Ectodermal cell (in vitro differentiated cells): ENCODE measurements at regions not wholly inside any gene's neighbourhood (a gene's known extent, or its start where the extent isn't known, plus 50 kb on each side); places are given as distances from the start of the nearest gene placed in this dataset.

Source experiments
- H3K27ac ChIP-seq: 2 replicates; pipeline ENCODE4 v1.7.0; 2013; ENCODE audit warnings: mild to moderate bottlenecking, low read depth, low read length; ENCODE audit not compliant: insufficient read depth, poor library complexity, severe bottlenecking
- H3K27me3 ChIP-seq: 2 replicates; pipeline ENCODE4 v1.7.0; 2013; ENCODE audit warnings: mild to moderate bottlenecking, low read length; ENCODE audit not compliant: insufficient read depth, control insufficient read depth, poor library complexity, severe bottlenecking
- H3K36me3 ChIP-seq: one replicate; pipeline ENCODE4 v1.7.0; 2013; ENCODE audit warnings: low read length; ENCODE audit not compliant: control insufficient read depth, insufficient read depth
- H3K4me1 ChIP-seq: one replicate; pipeline ENCODE4 v1.7.0; 2013; ENCODE audit warnings: low read length; ENCODE audit not compliant: control insufficient read depth, insufficient read depth
- H3K4me3 ChIP-seq: 2 replicates; pipeline ENCODE4 v1.7.0; 2013; ENCODE audit warnings: low read depth, low read length, control low read depth; ENCODE audit not compliant: insufficient read depth
- H3K9me3 ChIP-seq: 2 replicates; pipeline ENCODE4 v1.7.0; 2013; ENCODE audit warnings: mild to moderate bottlenecking, low read length, moderate library complexity; ENCODE audit not compliant: control insufficient read depth
- WGBS, 2 experiments: methylation state at CpG; one replicate each; pipeline ENCODE4 v1.1.7; 2013; ENCODE audit warnings: missing lambda C conversion rate in 2 of 2; 5-methylcytosine and 5-hydroxymethylcytosine counted together

DNA sequence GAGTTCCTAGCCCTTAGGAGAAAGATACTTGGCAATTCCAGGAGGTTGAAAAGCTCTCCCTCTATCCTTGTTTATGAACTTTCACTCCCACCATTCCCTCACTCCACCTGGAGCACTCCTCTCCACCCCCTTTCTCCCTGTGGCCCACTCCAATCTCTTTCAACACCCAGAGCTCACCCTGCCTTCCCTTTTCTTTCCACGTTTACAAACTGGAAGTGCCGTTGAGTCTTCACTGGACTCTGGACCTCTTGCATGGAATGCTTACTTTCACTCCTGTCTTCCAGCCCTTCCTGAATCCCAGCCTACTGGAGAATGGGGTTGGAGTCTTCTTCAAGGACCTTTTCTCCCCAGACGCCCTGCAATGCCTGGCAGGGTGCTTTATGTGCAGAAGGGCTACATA, 198.5 kb downstream of the RHOU start:
- WGBS, 2 experiments, result 86 to 97% methylated on average over 3 of the region's 3 CpGs
- Histone ChIP-seq H3K4me3 (no peak overlapping the region), H3K4me1 (peaks cover 10% of the 10 kb centered on the region), H3K36me3 (no peaks in the 10 kb centered on the region), H3K9me3 (no peaks in the 10 kb centered on the region), H3K27ac (no peak overlapping the region), H3K27me3 (no peaks in the 10 kb centered on the region)

DNA sequence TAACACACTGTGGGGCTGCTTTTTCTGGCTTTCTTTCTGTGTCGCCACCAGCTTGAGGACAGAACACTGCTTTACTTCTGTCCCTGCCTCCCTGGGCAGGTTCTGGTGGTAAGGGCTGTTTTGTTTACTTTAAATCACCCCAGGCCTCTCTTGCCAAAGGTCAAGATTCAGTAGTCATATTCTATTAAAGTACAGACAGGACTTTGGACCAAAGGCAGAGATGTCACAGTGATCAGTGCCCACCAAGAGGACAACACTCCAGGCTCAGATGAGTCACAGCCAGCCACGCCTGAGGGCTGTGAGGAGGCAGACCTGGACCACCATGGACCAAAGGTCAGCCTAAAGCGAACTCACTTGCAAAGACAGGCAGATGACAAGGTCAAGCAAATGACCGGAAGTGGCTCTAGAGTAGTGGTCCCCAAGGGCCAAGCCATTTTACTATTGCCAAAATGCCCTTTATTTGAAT, 200.0 kb downstream of the RHOU start:
- Histone ChIP-seq H3K36me3 (no peaks in the 10 kb centered on the region), H3K4me1 (peaks cover 11% of the 10 kb centered on the region), H3K27ac (no peak overlapping the region), H3K9me3 (no peaks in the 10 kb centered on the region), H3K27me3 (no peaks in the 10 kb centered on the region), H3K4me3 (no peak overlapping the region)
- 93 to 96% methylated on average over 4 of the region's 4 CpGs for WGBS, 2 experiments

DNA sequence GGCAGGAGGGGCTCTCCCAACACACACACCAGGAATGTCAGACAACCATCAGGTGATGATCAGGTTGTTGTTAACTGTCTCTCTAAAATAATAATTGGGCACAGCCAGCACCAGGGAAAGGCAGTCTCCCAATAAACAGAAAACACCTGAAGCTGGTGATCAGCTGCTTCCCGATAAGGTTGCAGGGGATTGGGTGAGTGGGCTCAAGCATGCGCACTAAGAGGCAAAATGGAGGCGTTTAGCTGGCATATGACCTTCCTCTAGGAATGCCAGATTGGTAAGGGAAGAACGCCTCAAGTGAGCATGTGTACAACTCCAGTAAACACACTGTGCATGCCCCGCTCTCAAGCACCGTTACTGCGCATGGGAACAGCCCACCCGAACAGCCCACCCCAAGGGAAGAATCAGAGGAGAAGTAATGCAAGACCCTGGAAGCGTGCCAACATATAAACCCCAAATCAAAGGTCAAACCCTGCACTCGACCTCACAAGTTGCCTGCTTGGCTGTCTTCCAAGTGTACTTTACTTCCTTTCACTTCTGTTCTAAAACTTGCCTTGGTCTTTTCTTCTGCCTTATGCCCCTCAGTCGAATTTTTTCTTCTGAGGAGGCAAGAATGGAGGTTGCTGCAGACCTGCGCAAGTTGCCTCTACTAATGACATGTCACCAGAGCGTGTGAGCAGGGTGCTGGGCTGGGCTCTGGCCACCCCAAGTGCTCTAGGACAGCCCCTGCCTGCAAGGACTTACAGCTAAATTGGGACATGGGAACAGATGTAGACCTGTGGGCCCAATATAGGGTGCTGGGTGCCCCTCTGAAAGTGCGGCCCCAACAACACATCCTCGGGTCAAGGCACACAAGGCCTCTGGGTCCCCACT, 200.8 kb downstream of the RHOU start:
- H3K27ac ChIP-seq, result no peak overlapping the region
- H3K4me3 ChIP-seq, result no peak overlapping the region
- H3K36me3 ChIP-seq, result no peaks in the 10 kb centered on the region
- peaks cover 18% of the 10 kb centered on the region for H3K4me1 ChIP-seq
- WGBS, 2 experiments, result 93 to 96% methylated on average over 15 of the region's 15 CpGs
- no peaks in the 10 kb centered on the region for H3K9me3 ChIP-seq
- H3K27me3 ChIP-seq, result no peaks in the 10 kb centered on the region

DNA sequence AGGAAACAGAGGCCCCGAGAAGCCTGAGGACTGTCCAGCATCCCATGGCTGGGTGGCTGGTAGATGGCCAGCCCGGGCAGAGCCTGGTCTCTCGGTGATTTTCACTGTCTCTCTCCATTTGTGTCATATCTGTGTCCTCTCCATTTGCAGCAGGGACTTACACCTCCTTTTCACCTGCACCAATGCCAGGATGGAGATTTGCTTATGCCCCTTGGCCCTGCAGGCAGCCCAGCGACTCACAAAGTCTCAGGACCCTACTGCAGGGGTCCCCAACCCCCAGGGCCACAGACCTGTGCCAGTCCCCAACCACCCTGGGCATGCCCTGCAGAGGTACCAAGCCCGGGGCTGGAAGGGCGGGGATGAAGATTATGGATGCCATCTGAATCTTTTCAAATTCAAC, 201.6 kb downstream of the RHOU start:
- WGBS, 2 experiments, result 93 to 94% methylated on average over 6 of the region's 6 CpGs
- Histone ChIP-seq H3K4me1 (peaks cover 18% of the 10 kb centered on the region), H3K27ac (no peak overlapping the region), H3K9me3 (no peaks in the 10 kb centered on the region), H3K4me3 (no peak overlapping the region), H3K36me3 (no peaks in the 10 kb centered on the region), H3K27me3 (no peaks in the 10 kb centered on the region)

DNA sequence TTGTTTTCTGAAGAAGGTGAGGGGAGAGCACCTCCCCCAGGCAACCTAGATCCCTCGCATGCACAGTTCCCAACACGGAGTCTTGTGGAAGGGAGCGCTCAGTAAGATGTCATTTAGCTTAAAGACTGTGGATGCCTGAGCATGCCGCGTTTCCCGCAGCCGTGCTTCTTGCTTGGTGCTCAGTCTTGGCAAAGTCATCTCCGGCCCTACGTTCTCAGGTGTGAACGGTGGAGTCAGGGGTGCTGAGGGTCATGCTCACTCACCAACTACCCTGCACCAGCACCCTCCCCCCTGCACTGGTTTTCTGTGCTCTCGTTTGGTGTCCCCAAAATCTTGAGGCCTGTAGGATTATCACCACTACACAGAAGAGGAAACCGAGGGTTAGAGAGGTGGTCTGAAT, 202.1 kb downstream of the RHOU start:
- 79 to 84% methylated on average over 12 of the region's 12 CpGs for WGBS, 2 experiments
- no peaks in the 10 kb centered on the region for H3K9me3 ChIP-seq
- H3K27me3 ChIP-seq, result no peaks in the 10 kb centered on the region

DNA sequence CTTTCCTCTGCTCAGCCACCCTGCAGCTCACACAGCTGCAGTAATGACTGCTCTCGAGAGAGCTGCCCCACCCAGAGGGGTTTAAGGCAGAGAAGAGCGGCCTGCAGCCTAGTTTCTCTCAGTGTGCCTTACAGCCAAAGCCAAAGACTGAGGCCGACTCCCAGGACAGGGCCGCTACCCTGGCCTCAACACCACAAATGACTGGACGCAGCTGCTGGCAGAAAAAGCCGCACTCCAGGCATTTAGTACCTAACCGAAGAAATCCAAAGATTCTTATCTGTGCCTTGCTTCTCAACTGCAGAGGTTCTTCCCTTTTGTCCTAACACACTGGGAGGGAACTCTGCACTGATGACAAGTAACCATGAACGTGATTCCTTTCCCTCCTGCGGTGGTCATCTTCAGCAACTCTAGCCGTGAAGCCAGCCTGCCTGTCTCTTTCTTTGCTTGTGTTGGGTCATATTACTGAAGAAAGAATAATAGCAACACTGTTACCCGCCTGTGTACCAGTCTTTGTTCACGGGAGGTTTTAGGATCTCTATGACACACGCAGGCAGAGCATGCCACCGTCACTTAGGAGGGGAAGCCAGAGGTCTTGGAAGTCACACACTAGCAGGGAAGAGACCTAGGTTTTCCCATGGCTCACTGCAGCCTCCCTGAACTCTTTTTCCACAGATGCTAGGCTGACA, 202.7 kb downstream of the RHOU start:
- Histone ChIP-seq H3K4me3 (no peak overlapping the region), H3K36me3 (no peaks in the 10 kb centered on the region), H3K27ac (no peak overlapping the region), H3K4me1 (peaks cover 18% of the 10 kb centered on the region), H3K9me3 (no peaks in the 10 kb centered on the region), H3K27me3 (no peaks in the 10 kb centered on the region)
- 56 to 57% methylated on average over 14 of the region's 14 CpGs for WGBS, 2 experiments

More for the DNA sequence above, 202.1 kb downstream of the RHOU start:
- Histone ChIP-seq H3K4me3 (no peak overlapping the region), H3K27ac (no peak overlapping the region), H3K36me3 (no peaks in the 10 kb centered on the region), H3K4me1 (peaks cover 18% of the 10 kb centered on the region)

DNA sequence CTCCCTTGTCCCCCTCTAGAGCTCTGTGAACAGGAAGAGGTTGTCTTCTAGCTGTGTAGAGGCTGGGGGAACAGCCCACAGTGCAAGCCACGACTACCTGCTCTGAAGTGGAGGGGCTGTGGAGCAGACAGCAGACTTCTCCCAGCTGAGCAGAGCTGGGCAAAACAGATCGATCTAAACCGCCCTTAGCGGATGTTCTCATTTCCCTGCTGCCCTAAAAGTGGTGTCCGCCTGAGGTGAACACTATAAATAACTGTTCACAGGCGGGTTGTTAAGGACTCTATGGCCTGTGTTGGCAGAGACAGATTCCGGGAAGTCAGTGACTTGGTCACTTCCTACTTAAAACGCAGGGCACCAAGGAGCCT, 203.2 kb downstream of the RHOU start:
- 88 to 91% methylated on average over 8 of the region's 8 CpGs for WGBS, 2 experiments
- no peaks in the 10 kb centered on the region for H3K36me3 ChIP-seq
- H3K27me3 ChIP-seq, result no peaks in the 10 kb centered on the region
- peaks cover 18% of the 10 kb centered on the region for H3K4me1 ChIP-seq
- H3K4me3 ChIP-seq, result no peak overlapping the region
- no peak overlapping the region for H3K27ac ChIP-seq
- H3K9me3 ChIP-seq, result no peaks in the 10 kb centered on the region

DNA sequence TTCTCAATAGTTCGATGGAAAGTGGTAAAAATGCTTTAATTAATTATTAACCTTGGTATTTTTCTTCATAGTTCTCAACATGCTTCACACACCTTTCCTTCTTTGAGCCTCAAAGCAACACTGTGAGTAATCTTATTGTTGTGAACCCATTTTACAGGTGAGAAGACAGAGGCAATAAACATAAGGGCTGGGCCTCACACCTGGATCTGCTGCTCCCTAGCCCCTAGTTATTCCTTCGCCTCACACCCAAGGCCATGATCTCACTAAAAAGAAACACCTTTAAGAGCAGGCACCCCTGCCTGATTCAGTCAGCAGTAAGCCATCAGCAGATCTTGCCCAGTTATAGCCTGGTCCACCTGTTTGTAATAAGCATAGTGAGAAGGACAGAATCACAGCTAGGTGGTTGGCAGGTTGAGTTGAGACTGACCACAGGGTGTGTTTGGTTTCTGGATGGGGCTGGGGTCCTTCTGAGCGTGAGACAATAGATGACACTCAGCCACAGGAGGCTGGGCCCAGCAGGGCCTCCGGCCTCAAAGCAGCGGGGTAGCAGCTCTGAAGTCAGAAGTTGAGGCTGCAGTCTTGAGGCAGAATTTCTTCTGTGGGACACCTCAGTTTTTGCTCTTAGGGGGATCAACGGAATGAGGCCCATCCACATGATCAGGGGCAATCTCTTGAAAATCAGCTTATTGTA, 203.9 kb downstream of the RHOU start:
- no peaks in the 10 kb centered on the region for H3K27me3 ChIP-seq
- no peak overlapping the region for H3K27ac ChIP-seq
- H3K4me3 ChIP-seq, result no peak overlapping the region
- H3K9me3 ChIP-seq, result no peaks in the 10 kb centered on the region
- 58 to 69% methylated on average over 5 to 6 of the region's 6 CpGs for WGBS, 2 experiments
- peaks cover 18% of the 10 kb centered on the region for H3K4me1 ChIP-seq
- H3K36me3 ChIP-seq, result no peaks in the 10 kb centered on the region

DNA sequence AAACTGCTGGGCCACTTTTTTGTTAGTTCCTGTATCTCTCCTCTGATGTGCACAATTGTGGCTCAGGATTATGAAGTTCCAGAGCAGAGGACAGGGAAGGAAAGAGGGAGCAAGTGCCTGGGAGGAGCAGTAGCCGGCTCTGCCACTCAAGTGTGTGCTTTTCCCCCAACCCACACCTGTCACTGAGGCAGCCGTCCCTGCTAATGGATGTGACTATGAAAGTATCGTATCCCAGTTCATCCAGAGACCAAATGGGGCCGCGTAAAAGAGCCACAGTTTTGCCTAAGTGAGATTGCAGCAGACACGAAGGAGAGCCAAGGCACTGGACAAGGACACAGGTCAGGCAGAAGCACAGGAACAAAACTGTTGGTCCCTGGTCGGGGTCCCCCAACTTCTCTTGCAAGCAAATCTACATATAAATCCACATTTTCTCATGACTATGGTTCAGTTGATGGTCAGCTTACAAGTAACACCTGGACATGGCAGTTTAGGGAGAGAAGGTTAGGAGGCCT, 204.7 kb downstream of the RHOU start:
- Histone ChIP-seq H3K9me3 (no peaks in the 10 kb centered on the region), H3K27me3 (no peaks in the 10 kb centered on the region), H3K4me3 (no peak overlapping the region), H3K36me3 (no peaks in the 10 kb centered on the region), H3K4me1 (peaks cover 18% of the 10 kb centered on the region), H3K27ac (no peak overlapping the region)
- WGBS, 2 experiments, result 87 to 88% methylated on average over 7 of the region's 7 CpGs

DNA sequence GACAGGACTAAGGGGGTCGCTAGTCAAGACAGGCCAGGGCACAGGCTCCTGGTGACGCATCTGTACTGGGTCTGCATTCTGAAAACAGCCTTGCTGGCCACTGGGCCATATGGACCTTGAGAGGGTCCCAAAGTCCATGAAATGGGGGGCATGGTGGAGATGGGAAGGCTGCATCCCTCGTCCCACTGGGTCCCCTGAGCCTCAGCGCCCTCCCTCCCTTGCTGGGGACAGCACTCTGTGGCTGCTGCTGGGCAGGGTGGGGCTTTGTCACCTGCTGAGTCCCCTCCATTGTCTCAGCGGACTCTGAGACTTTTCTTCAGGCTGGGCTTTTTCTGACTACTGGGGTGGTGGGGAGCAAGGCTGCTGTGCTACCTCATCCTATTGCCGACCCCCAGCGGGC, 205.2 kb downstream of the RHOU start:
- H3K27me3 ChIP-seq, result no peaks in the 10 kb centered on the region
- peaks cover 18% of the 10 kb centered on the region for H3K4me1 ChIP-seq
- no peaks in the 10 kb centered on the region for H3K9me3 ChIP-seq
- 65 to 66% methylated on average over 7 of the region's 7 CpGs for WGBS, 2 experiments
- H3K4me3 ChIP-seq, result no peak overlapping the region
- no peaks in the 10 kb centered on the region for H3K36me3 ChIP-seq
- H3K27ac ChIP-seq, result no peak overlapping the region
